ENCODE measurements at regions not wholly inside any gene's neighbourhood (a gene's known extent, or its start where the extent isn't known, plus 50 kb on each side); places are given as distances from the start of the nearest gene placed in this dataset.

- no peak overlapping the region for H3K9ac ChIP-seq (replicated peaks; ENCODE audit: extremely low read depth, insufficient read depth, low read length)
- no peaks in the 10 kb centered on the region for H3K9me1 ChIP-seq (replicated peaks; ENCODE audit: control insufficient read depth, extremely low read depth, insufficient read depth, low read length)
- H3K27ac ChIP-seq (ENCODE audit: insufficient read depth, low read depth, low read length): no peak overlapping the region
- TF ChIP-seq FOS (IDR thresholded peaks at IDR 0.05; ENCODE audit: borderline replicate concordance, insufficient read depth, low read length) (no peak), GATA2 (IDR thresholded peaks at IDR 0.05; ENCODE audit: insufficient read depth, insufficient read length, low read depth, low read length) (no peak)
- H3K36me3 ChIP-seq (ENCODE audit: control insufficient read depth in 2 of 2, extremely low read depth in 1 of 2, insufficient read depth in 2 of 2, low read length in 2 of 2): no peaks in the 10 kb centered on the region
- dilution Hi-C loops (cut with MboI; ENCODE audit: extremely low pct_ligation_motif_present, low sequenced_read_pairs): no loop called here
- H3K27me3 ChIP-seq (ENCODE audit: control insufficient read depth in 2 of 2, insufficient read depth in 2 of 2, low read length in 2 of 2): no peaks in the 10 kb centered on the region
- H4K20me1 ChIP-seq (replicated peaks; ENCODE audit: control insufficient read depth, extremely low read depth, insufficient read depth, low read length): no peaks in the 10 kb centered on the region
- no peak overlapping the region for H2AFZ ChIP-seq (ENCODE audit: low read depth, low read length)
- H3K79me2 ChIP-seq (ENCODE audit: control insufficient read depth, insufficient read depth, low read length): no peaks in the 10 kb centered on the region
- peaks cover 6% of the 10 kb centered on the region for H3K9me3 ChIP-seq (replicated peaks; ENCODE audit: control insufficient read depth, insufficient read depth, low read length)
- H3K4me1 ChIP-seq (ENCODE audit: control insufficient read depth, extremely low read depth, insufficient read depth, low read length): no peaks in the 10 kb centered on the region
- POLR2A ChIA-PET: no interaction called here
- H3K4me2 ChIP-seq (ENCODE audit: insufficient read depth, low read length): no peak overlapping the region
- intact Hi-C loops (cut with micrococcal nuclease): no loop called here
- CTCF ChIA-PET: no interaction called here
- FAIRE-seq (no peak), DNase-seq (ENCODE audit: low read depth, low spot score) (no peak)
- no peak overlapping the region for H3K4me3 ChIP-seq (replicated peaks in 1 of 3; ENCODE audit: insufficient read depth in 1 of 3, low read depth in 1 of 3, low read length in 3 of 3)
- no TSS peak for BruUV-seq (replicated peaks)
Observed at GRCh38 chr5:174294891-174295620, 249.6 kb downstream of the NSG2 start.

DNA sequence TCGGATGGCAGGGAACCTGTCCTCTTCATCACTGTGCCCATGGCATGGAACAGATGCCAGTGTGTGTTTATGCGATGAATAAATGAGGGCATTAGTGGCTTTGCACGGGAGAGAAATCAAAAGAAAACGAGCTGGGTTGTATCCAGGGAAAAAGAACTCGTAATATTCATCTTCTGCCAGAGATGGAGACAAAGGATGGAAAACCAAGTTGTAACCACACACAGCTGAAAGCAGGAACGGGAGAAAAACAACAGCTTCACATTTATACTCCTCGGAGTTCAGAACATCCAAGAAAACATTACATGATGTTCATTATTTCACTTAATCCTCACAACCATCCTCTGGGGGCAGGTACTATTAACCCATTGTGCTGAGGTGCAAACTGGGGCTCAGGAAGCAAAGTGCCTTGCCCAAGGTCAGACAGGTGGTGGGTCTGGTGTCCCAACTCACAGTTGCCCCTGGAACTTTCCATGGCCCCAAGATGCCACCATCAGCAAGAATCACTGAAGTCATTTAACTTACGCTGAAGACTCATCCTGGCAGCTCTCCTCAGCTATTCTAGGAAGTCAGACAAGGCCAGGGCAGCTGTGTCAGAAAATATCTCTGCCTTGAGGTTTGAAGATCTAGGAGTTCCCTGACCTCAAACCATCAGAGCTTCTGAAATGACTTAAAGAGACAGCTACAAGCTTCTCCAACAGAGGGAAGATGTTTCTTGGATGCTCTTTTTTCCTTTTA, 250.4 kb downstream of the NSG2 start:
- no peak for FAIRE-seq

More for the DNA sequence above, 250.4 kb downstream of the NSG2 start:
- Histone ChIP-seq H2AFZ (ENCODE audit: low read depth, low read length) (no peak overlapping the region), H3K36me3 (ENCODE audit: control insufficient read depth in 2 of 2, extremely low read depth in 1 of 2, insufficient read depth in 2 of 2, low read length in 2 of 2) (no peaks in the 10 kb centered on the region), H3K4me3 (replicated peaks in 1 of 3; ENCODE audit: insufficient read depth in 1 of 3, low read depth in 1 of 3, low read length in 3 of 3) (no peak overlapping the region), H4K20me1 (replicated peaks; ENCODE audit: control insufficient read depth, extremely low read depth, insufficient read depth, low read length) (no peaks in the 10 kb centered on the region), H3K27ac (ENCODE audit: insufficient read depth, low read depth, low read length) (no peak overlapping the region), H3K9ac (replicated peaks; ENCODE audit: extremely low read depth, insufficient read depth, low read length) (no peak overlapping the region), H3K79me2 (ENCODE audit: control insufficient read depth, insufficient read depth, low read length) (no peaks in the 10 kb centered on the region), H3K4me1 (ENCODE audit: control insufficient read depth, extremely low read depth, insufficient read depth, low read length) (no peaks in the 10 kb centered on the region), H3K27me3 (ENCODE audit: control insufficient read depth in 2 of 2, insufficient read depth in 2 of 2, low read length in 2 of 2) (no peaks in the 10 kb centered on the region), H3K4me2 (ENCODE audit: insufficient read depth, low read length) (no peak overlapping the region), H3K9me1 (replicated peaks; ENCODE audit: control insufficient read depth, extremely low read depth, insufficient read depth, low read length) (no peaks in the 10 kb centered on the region), H3K9me3 (replicated peaks; ENCODE audit: control insufficient read depth, insufficient read depth, low read length) (peaks cover 6% of the 10 kb centered on the region)
- dilution Hi-C loops (cut with MboI; ENCODE audit: extremely low pct_ligation_motif_present, low sequenced_read_pairs) (no loop called here), intact Hi-C loops (cut with micrococcal nuclease) (no loop called here)
- ChIA-PET POLR2A (no interaction called here), CTCF (no interaction called here)
- DNase-seq (ENCODE audit: low read depth, low spot score): no peak
- TF ChIP-seq, protein P1, sequence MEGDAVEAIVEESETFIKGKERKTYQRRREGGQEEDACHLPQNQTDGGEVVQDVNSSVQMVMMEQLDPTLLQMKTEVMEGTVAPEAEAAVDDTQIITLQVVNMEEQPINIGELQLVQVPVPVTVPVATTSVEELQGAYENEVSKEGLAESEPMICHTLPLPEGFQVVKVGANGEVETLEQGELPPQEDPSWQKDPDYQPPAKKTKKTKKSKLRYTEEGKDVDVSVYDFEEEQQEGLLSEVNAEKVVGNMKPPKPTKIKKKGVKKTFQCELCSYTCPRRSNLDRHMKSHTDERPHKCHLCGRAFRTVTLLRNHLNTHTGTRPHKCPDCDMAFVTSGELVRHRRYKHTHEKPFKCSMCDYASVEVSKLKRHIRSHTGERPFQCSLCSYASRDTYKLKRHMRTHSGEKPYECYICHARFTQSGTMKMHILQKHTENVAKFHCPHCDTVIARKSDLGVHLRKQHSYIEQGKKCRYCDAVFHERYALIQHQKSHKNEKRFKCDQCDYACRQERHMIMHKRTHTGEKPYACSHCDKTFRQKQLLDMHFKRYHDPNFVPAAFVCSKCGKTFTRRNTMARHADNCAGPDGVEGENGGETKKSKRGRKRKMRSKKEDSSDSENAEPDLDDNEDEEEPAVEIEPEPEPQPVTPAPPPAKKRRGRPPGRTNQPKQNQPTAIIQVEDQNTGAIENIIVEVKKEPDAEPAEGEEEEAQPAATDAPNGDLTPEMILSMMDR (IDR thresholded peaks at IDR 0.05; ENCODE audit: extremely low read depth in 1 of 2, insufficient read depth in 1 of 2, low read depth in 1 of 2, low read length in 2 of 2): no peak
- TF ChIP-seq POLR2AphosphoS5 (IDR thresholded peaks at IDR 0.05; ENCODE audit: insufficient read depth, low read depth, low read length) (no peak), GATA2 (IDR thresholded peaks at IDR 0.05; ENCODE audit: insufficient read depth, insufficient read length, low read depth, low read length) (no peak)
- no TSS peak for BruUV-seq (replicated peaks)
